HCT116 (cell line): ENCODE measurements at regions not wholly inside any gene's neighbourhood (a gene's known extent, or its start where the extent isn't known, plus 50 kb on each side); places are given as distances from the start of the nearest gene placed in this dataset.

Experiments
- ATAC-seq: fragments of 200-7000 bp; cut with Tn5 transposase; 2 replicates; pipeline ENCODE4 v1.9.1; 2020; ENCODE audit warnings: mild to moderate bottlenecking, moderate library complexity
- BruUV-seq: library from RNA; stranded (reverse); fragments of 400-500 nt; replicated peaks from 2 replicates; lab custom pipeline; 2021; lab: Mats Ljungman, UMichigan
- CTCF ChIA-PET: fragments of 300-600 bp; sonication (Branson Sonifier 250); formaldehyde crosslinking; loops from one replicate; lab custom pipeline; 2021; ENCODE audit warnings: antibody characterized with exemption; lab: Charles Lee
- POLR2A ChIA-PET: fragments of 300-600, 350-600 bp; sonication (Branson Sonifier 250); formaldehyde crosslinking; loops from one replicate; lab custom pipeline; 2021; ENCODE audit warnings: antibody characterized with exemption; lab: Charles Lee
- RAD21 ChIA-PET, 2 experiments: fragments of 300-600 bp; sonication (Branson Sonifier 250); formaldehyde crosslinking; loops; one replicate each; lab custom pipeline; 2023; ENCODE audit warnings: low total read pairs in 2 of 2; ENCODE audit not compliant: uncharacterized antibody in 2 of 2, unreplicated experiment in 2 of 2, low non-redundant PET in 1 of 2; lab: Charles Lee
- DNase-seq: peaks from one replicate; pipeline ENCODE4 v3.0.0-alpha.2; 2010; ENCODE audit warnings: low read depth, low spot score
- H2AFZ ChIP-seq: fragments of 200-600 bp; shearing (Covaris generic), sonication (generic); 2 replicates; pipeline ENCODE4 v1.6.1; 2017; ENCODE audit warnings: low read depth, mixed run types, mixed read lengths, antibody characterized with exemption, low read length; ENCODE audit not compliant: poor library complexity, severe bottlenecking
- H3K27ac ChIP-seq: 2 replicates; pipeline ENCODE4 v1.5.1; 2012; ENCODE audit warnings: low read depth, low read length
- H3K27me3 ChIP-seq: fragments of 200-600 bp; sonication (generic); 2 replicates; pipeline ENCODE4 v1.6.1; 2016; ENCODE audit warnings: mixed run types, low read length, mixed read lengths; ENCODE audit not compliant: insufficient read depth
- H3K36me3 ChIP-seq, 2 experiments: fragments of 200-500 bp in 1 of 2; fragments of 200-600 bp in 1 of 2; sonication (Bioruptor generic) in 1 of 2; sonication (generic) in 1 of 2; 2 replicates each; pipeline versions ENCODE4 v1.5.1 to v1.6.1; 2014 to 2016; ENCODE audit warnings: low read length in 2 of 2, inconsistent platforms in 1 of 2, mixed read lengths in 1 of 2, mixed run types in 1 of 2; ENCODE audit not compliant: insufficient read depth in 2 of 2, control insufficient read depth in 1 of 2
- H3K4me1 ChIP-seq, 2 experiments: fragments of 200-600 bp in 1 of 2; sonication (generic) in 1 of 2; 2 replicates each; pipeline versions ENCODE4 v1.5.1 to v1.6.1; 2012 to 2017; ENCODE audit warnings: low read length in 2 of 2, inconsistent platforms in 1 of 2, mild to moderate bottlenecking in 1 of 2, mixed read lengths in 1 of 2, mixed run types in 1 of 2, moderate library complexity in 1 of 2; ENCODE audit not compliant: insufficient read depth in 2 of 2, control insufficient read depth in 1 of 2
- H3K4me2 ChIP-seq: fragments of 200-600 bp; sonication (generic); 2 replicates; pipeline ENCODE4 v1.6.1; 2017; ENCODE audit warnings: mixed run types, low read length, mixed read lengths
- H3K4me3 ChIP-seq, 2 experiments: fragments of 200-600 bp in 1 of 2; sonication (generic) in 1 of 2; replicated peaks in 1 of 2; 2 replicates each; pipeline ENCODE4 v1.5.1; 2011 to 2016; ENCODE audit warnings: low read length in 2 of 2, control low read depth in 1 of 2, low read depth in 1 of 2, mild to moderate bottlenecking in 1 of 2, mixed read lengths in 1 of 2, mixed run types in 1 of 2
- H3K79me2 ChIP-seq: fragments of 200-600 bp; sonication (generic); 2 replicates; pipeline ENCODE4 v1.6.1; 2017; ENCODE audit warnings: mild to moderate bottlenecking, mixed run types, low read length, moderate library complexity, mixed read lengths; ENCODE audit not compliant: insufficient read depth
- H3K9ac ChIP-seq: fragments of 200-600 bp; sonication (generic); 2 replicates; pipeline ENCODE4 v1.6.1; 2016; ENCODE audit warnings: low read length, mixed read lengths
- H3K9me2 ChIP-seq: fragments of 200-600 bp; sonication (generic), shearing (Covaris generic); 2 replicates; pipeline ENCODE4 v1.6.1; 2017; ENCODE audit warnings: mixed run types, mild to moderate bottlenecking, moderate library complexity; ENCODE audit not compliant: insufficient read depth
- H3K9me3 ChIP-seq, 2 experiments: fragments of 200-500 bp in 1 of 2; fragments of 200-600 bp in 1 of 2; sonication (Bioruptor generic) in 1 of 2; sonication (generic) in 1 of 2; 2 replicates each; pipeline ENCODE4 v1.6.1; 2014 to 2017; ENCODE audit warnings: low read length in 2 of 2, mixed read lengths in 2 of 2, inconsistent platforms in 1 of 2, low read depth in 1 of 2, mild to moderate bottlenecking in 1 of 2, mixed run types in 1 of 2, moderate library complexity in 1 of 2; ENCODE audit not compliant: control insufficient read depth in 1 of 2, insufficient read depth in 1 of 2
- H4K20me1 ChIP-seq: fragments of 200-600 bp; sonication (generic), shearing (Covaris generic); 2 replicates; pipeline ENCODE4 v1.6.1; 2017; ENCODE audit warnings: mixed run types, mild to moderate bottlenecking, moderate library complexity; ENCODE audit not compliant: insufficient read depth
- CBX3 ChIP-seq: IDR thresholded peaks from 2 replicates; pipeline ENCODE4 v1.6.1; 2012; ENCODE audit warnings: low read depth
- CEBPB ChIP-seq: IDR thresholded peaks from 2 replicates; pipeline ENCODE4 v1.6.1; 2012; ENCODE audit warnings: low read depth
- EGR1 ChIP-seq: IDR thresholded peaks from 2 replicates; pipeline ENCODE4 v1.6.1; 2012; ENCODE audit warnings: low read depth
- FOSL1 ChIP-seq: IDR thresholded peaks from 2 replicates; pipeline ENCODE4 v1.6.1; 2012; ENCODE audit warnings: low read depth
- JUND ChIP-seq: IDR thresholded peaks from 2 replicates; pipeline ENCODE4 v1.6.1; 2012
- POLR2AphosphoS5 ChIP-seq: IDR thresholded peaks from 2 replicates; pipeline ENCODE4 v1.6.1; 2011; ENCODE audit warnings: mild to moderate bottlenecking, low read depth, low read length, moderate library complexity
- SIN3A ChIP-seq: IDR thresholded peaks from 2 replicates; pipeline ENCODE4 v1.6.1; 2012; ENCODE audit warnings: low read depth
- SP1 ChIP-seq: IDR thresholded peaks from 2 replicates; pipeline ENCODE4 v1.6.1; 2012; ENCODE audit warnings: low read depth
- SRF ChIP-seq: IDR thresholded peaks from 2 replicates; pipeline ENCODE4 v1.6.1; 2012; ENCODE audit warnings: low read depth
- ZFX ChIP-seq: fragments of 450-650 bp; IDR thresholded peaks from 2 replicates; pipeline ENCODE4 v1.6.1; 2017
- intact Hi-C: fragments of 100-400 bp; cut with micrococcal nuclease; formaldehyde crosslinking; loops from 2 replicates; pipeline ENCODE4 v1.10.0; 2022
- TF ChIP-seq, protein P1 (sequence below): IDR thresholded peaks from 2 replicates; pipeline ENCODE4 v1.6.1; 2012
- TF ChIP-seq, protein P2 (sequence below): IDR thresholded peaks from 2 replicates; pipeline ENCODE4 v1.6.1; 2012

DNA sequence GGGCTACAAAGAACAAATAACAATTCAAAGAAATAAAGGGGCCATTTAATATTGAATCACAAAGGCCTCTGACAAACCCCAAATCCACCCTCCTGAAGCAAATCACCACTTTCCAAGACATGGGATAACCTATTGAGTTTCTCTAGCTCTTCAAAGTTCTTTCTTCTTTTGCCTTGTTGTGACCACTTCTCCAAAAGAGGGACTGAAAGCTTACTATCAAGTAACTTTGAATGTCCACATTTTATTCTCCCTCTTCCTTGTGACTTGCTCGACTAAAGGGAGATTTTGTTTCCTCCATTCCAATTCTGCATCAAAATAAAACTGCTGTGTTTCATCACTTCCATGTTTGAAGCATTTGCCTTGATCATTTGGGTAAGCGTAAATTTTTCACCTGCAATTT, 166.6 kb upstream of the SLC7A11 start:
- no peak overlapping the region for H3K9ac ChIP-seq
- H3K4me2 ChIP-seq: no peak overlapping the region
- intact Hi-C loops: no loop called here
- no peak overlapping the region for H2AFZ ChIP-seq
- RAD21 ChIA-PET: no interaction called here
- no peaks in the 10 kb centered on the region for H3K27me3 ChIP-seq
- no peaks in the 10 kb centered on the region for H4K20me1 ChIP-seq
- no peak for DNase-seq
- BruUV-seq: no TSS peak
- H3K36me3 ChIP-seq: no peaks in the 10 kb centered on the region
- CTCF ChIA-PET: no interaction called here
- H3K9me2 ChIP-seq: no peaks in the 10 kb centered on the region
- no peaks in the 10 kb centered on the region for H3K9me3 ChIP-seq
- no peak overlapping the region for H3K4me3 ChIP-seq
- H3K27ac ChIP-seq: no peak overlapping the region
- no peak for TF ChIP-seq JUND
- TF ChIP-seq CBX3: no peak
- no peak for TF ChIP-seq CEBPB
- TF ChIP-seq POLR2AphosphoS5: no peak
- TF ChIP-seq SRF: no peak
- TF ChIP-seq, protein P1, sequence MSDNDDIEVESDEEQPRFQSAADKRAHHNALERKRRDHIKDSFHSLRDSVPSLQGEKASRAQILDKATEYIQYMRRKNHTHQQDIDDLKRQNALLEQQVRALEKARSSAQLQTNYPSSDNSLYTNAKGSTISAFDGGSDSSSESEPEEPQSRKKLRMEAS: no peak
- TF ChIP-seq, protein P2, sequence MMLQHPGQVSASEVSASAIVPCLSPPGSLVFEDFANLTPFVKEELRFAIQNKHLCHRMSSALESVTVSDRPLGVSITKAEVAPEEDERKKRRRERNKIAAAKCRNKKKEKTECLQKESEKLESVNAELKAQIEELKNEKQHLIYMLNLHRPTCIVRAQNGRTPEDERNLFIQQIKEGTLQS: no peak
- no peak for TF ChIP-seq FOSL1
- TF ChIP-seq, all 23 proteins: peak for 0
- no peaks in the 10 kb centered on the region for H3K79me2 ChIP-seq
- no peak for ATAC-seq
- H3K4me1 ChIP-seq: peaks cover 5 to 13% of the 10 kb centered on the region in 2 experiments
- POLR2A ChIA-PET: no interaction called here

DNA sequence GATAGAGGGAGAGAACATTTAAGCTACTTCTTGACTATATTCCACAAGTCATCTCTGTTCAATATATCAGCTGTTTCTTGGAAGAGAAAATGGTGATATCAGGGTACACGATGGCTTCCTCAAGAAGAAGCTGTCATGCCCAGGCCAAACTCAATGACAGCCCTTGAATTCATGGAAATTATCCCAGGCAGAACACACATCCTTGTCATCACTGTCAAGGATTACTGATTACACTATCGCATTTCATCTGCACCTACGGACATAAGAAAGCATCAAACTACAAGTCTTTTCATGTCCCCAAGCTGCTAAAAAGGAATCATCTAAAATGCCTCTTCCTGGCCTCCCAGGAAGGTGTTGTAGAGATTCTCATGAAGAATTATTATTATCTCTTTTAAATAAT, 165.2 kb upstream of the SLC7A11 start:
- intact Hi-C loops: no loop called here
- RAD21 ChIA-PET: no interaction called here

More for the DNA sequence above, 165.2 kb upstream of the SLC7A11 start:
- H3K27me3 ChIP-seq: no peaks in the 10 kb centered on the region
- H3K36me3 ChIP-seq: no peaks in the 10 kb centered on the region
- no peak overlapping the region for H3K4me2 ChIP-seq
- H3K4me1 ChIP-seq: peaks cover 5 to 13% of the 10 kb centered on the region in 2 experiments
- POLR2A ChIA-PET: no interaction called here
- TF ChIP-seq ZFX (no peak), CBX3 (no peak), SRF (no peak), SIN3A (no peak), SP1 (no peak), EGR1 (no peak)
- TF ChIP-seq, all 23 proteins: peak for 0
- no peak overlapping the region for H3K4me3 ChIP-seq
- no peak for ATAC-seq
- BruUV-seq: no TSS peak
- H3K9me2 ChIP-seq: no peaks in the 10 kb centered on the region
- no peak overlapping the region for H3K9ac ChIP-seq
- H3K79me2 ChIP-seq: no peaks in the 10 kb centered on the region
- no peaks in the 10 kb centered on the region for H4K20me1 ChIP-seq
- no peaks in the 10 kb centered on the region for H3K9me3 ChIP-seq
- CTCF ChIA-PET: no interaction called here
- no peak for DNase-seq
- no peak overlapping the region for H2AFZ ChIP-seq
- H3K27ac ChIP-seq: no peak overlapping the region
